WTC11 (cell line): ENCODE measurements at regions not wholly inside any gene's neighbourhood (a gene's known extent, or its start where the extent isn't known, plus 50 kb on each side); places are given as distances from the start of the nearest gene placed in this dataset.
A peak's percentile ranks its signal among the peaks of the same experiment; 100 is the strongest.

ENCODE experiments used
- ATAC-seq: fragments of 200-7000 bp; cut with Tn5 transposase; 2 replicates; pipeline ENCODE4 v1.10.0; 2021; ENCODE audit warnings: mild to moderate bottlenecking, moderate library complexity
- CTCF ChIA-PET: fragments of 300-600 bp; sonication (Branson Sonifier 250); formaldehyde crosslinking; loops from one replicate; lab custom pipeline; 2021; ENCODE audit warnings: antibody characterized with exemption; lab: Charles Lee
- POLR2A ChIA-PET: fragments of 350-600 bp; sonication (Branson Sonifier 250); formaldehyde crosslinking; loops from one replicate; lab custom pipeline; 2021; ENCODE audit warnings: antibody characterized with exemption; lab: Charles Lee
- DNase-seq: peaks from one replicate; pipeline ENCODE4 v3.0.0; 2021; ENCODE audit warnings: low spot score
- H3K27ac Mint-ChIP-seq: 2 replicates; pipeline ENCODE4 v1.8.0; 2021; ENCODE audit warnings: mixed read lengths
- H3K27me3 Mint-ChIP-seq: 2 replicates; pipeline ENCODE4 v1.8.0; 2021; ENCODE audit warnings: low read depth, mild to moderate bottlenecking, moderate library complexity, mixed read lengths
- H3K36me3 Mint-ChIP-seq: 2 replicates; pipeline ENCODE4 v1.8.0; 2021; ENCODE audit warnings: mixed read lengths
- H3K4me1 Mint-ChIP-seq: 2 replicates; pipeline ENCODE4 v1.8.0; 2022; ENCODE audit warnings: mixed read lengths
- H3K4me3 Mint-ChIP-seq: 2 replicates; pipeline ENCODE4 v1.8.0; 2021; ENCODE audit warnings: mild to moderate bottlenecking, moderate library complexity, mixed read lengths
- H3K9me3 Mint-ChIP-seq: 2 replicates; pipeline ENCODE4 v1.8.0; 2021; ENCODE audit warnings: mixed read lengths
- ATF1 ChIP-seq: sonication (generic); formaldehyde crosslinking; IDR thresholded peaks from 2 replicates; pipeline ENCODE4 v1.8.1; 2023; ENCODE audit warnings: mild to moderate bottlenecking, moderate library complexity, missing genetic modification reagents
- ATF2 ChIP-seq: sonication (generic); formaldehyde crosslinking; IDR thresholded peaks from 2 replicates; pipeline ENCODE4 v1.8.1; 2022; ENCODE audit warnings: low read depth, missing genetic modification reagents, borderline replicate concordance
- ELF4 ChIP-seq: sonication (generic); formaldehyde crosslinking; IDR thresholded peaks from 2 replicates; pipeline ENCODE4 v1.8.1; 2022; ENCODE audit warnings: low read depth, mild to moderate bottlenecking, moderate library complexity, missing genetic modification reagents
- ETV6 ChIP-seq: sonication (generic); formaldehyde crosslinking; IDR thresholded peaks from 2 replicates; pipeline ENCODE4 v1.8.1; 2022; ENCODE audit warnings: mild to moderate bottlenecking, missing genetic modification reagents
- FOXK1 ChIP-seq: sonication (generic); formaldehyde crosslinking; IDR thresholded peaks from 2 replicates; pipeline ENCODE4 v1.8.0; 2022; ENCODE audit warnings: mild to moderate bottlenecking, moderate library complexity, missing genetic modification reagents
- GABPB1 ChIP-seq: sonication (generic); formaldehyde crosslinking; IDR thresholded peaks from 2 replicates; pipeline ENCODE4 v1.8.1; 2023; ENCODE audit warnings: mild to moderate bottlenecking, missing genetic modification reagents
- JAZF1 ChIP-seq: fragments of 250-450 bp; sonication (Bioruptor Pico); IDR thresholded peaks from 2 replicates; pipeline ENCODE4 v1.9.0; 2021; ENCODE audit warnings: moderate library complexity, mild to moderate bottlenecking, inconsistent platforms
- NFATC4 ChIP-seq: fragments of 250-450 bp; sonication (Bioruptor Pico); IDR thresholded peaks from 2 replicates; pipeline ENCODE4 v1.9.0; 2021; ENCODE audit warnings: mild to moderate bottlenecking
- NFYB ChIP-seq: sonication (generic); formaldehyde crosslinking; conservative IDR thresholded peaks from 2 replicates; pipeline ENCODE4 v1.8.0; 2022; ENCODE audit warnings: low read depth, missing genetic modification reagents
- NR3C1 ChIP-seq: sonication (generic); formaldehyde crosslinking; conservative IDR thresholded peaks from 2 replicates; pipeline ENCODE4 v1.8.1; 2023; ENCODE audit warnings: low read depth, mild to moderate bottlenecking, missing genetic modification reagents
- SMAD4 ChIP-seq: sonication (generic); formaldehyde crosslinking; IDR thresholded peaks from 2 replicates; pipeline ENCODE4 v1.8.0; 2022; ENCODE audit warnings: mild to moderate bottlenecking, missing genetic modification reagents
- SP1 ChIP-seq: sonication (generic); formaldehyde crosslinking; conservative IDR thresholded peaks from 2 replicates; pipeline ENCODE4 v1.8.1; 2022; ENCODE audit warnings: missing genetic modification reagents
- STAT6 ChIP-seq: sonication (generic); formaldehyde crosslinking; conservative IDR thresholded peaks from 2 replicates; pipeline ENCODE4 v1.8.1; 2023; ENCODE audit warnings: mild to moderate bottlenecking, low read depth, missing genetic modification reagents, moderate library complexity
- ZNF121 ChIP-seq: sonication (generic); formaldehyde crosslinking; IDR thresholded peaks from 2 replicates; pipeline ENCODE4 v1.8.0; 2023; ENCODE audit warnings: missing genetic modification reagents
- ZNF425 ChIP-seq: fragments of 250-450 bp; sonication (Bioruptor Pico); conservative IDR thresholded peaks from 2 replicates; pipeline ENCODE4 v1.9.0; 2021; ENCODE audit warnings: mild to moderate bottlenecking
- TF ChIP-seq, protein P1 (sequence below): sonication (generic); formaldehyde crosslinking; IDR thresholded peaks from 2 replicates; pipeline ENCODE4 v1.8.0; 2023; ENCODE audit warnings: missing genetic modification reagents, mild to moderate bottlenecking, borderline replicate concordance
- TF ChIP-seq, protein P2 (sequence below): sonication (generic); formaldehyde crosslinking; IDR thresholded peaks from 2 replicates; pipeline ENCODE4 v1.8.1; 2023; ENCODE audit warnings: mild to moderate bottlenecking, missing genetic modification reagents
- TF ChIP-seq, protein P3 (sequence below): sonication (generic); formaldehyde crosslinking; IDR thresholded peaks from 2 replicates; pipeline ENCODE4 v1.8.0; 2022; ENCODE audit warnings: mild to moderate bottlenecking, missing genetic modification reagents
- TF ChIP-seq, protein P4 (sequence below): fragments of 250-450 bp; sonication (Bioruptor Pico); IDR thresholded peaks from 2 replicates; pipeline ENCODE4 v1.9.0; 2021; ENCODE audit warnings: mild to moderate bottlenecking

- TF ChIP-seq STAT6 (CRISPR knock-in tag) (no peak), NR3C1 (no peak), NFYB (CRISPR knock-in tag) (no peak), FOXK1 (CRISPR knock-in tag) (no peak), GABPB1 (CRISPR knock-in tag) (no peak), ATF2 (no peak), SMAD4 (no peak)
- TF ChIP-seq, protein P1, sequence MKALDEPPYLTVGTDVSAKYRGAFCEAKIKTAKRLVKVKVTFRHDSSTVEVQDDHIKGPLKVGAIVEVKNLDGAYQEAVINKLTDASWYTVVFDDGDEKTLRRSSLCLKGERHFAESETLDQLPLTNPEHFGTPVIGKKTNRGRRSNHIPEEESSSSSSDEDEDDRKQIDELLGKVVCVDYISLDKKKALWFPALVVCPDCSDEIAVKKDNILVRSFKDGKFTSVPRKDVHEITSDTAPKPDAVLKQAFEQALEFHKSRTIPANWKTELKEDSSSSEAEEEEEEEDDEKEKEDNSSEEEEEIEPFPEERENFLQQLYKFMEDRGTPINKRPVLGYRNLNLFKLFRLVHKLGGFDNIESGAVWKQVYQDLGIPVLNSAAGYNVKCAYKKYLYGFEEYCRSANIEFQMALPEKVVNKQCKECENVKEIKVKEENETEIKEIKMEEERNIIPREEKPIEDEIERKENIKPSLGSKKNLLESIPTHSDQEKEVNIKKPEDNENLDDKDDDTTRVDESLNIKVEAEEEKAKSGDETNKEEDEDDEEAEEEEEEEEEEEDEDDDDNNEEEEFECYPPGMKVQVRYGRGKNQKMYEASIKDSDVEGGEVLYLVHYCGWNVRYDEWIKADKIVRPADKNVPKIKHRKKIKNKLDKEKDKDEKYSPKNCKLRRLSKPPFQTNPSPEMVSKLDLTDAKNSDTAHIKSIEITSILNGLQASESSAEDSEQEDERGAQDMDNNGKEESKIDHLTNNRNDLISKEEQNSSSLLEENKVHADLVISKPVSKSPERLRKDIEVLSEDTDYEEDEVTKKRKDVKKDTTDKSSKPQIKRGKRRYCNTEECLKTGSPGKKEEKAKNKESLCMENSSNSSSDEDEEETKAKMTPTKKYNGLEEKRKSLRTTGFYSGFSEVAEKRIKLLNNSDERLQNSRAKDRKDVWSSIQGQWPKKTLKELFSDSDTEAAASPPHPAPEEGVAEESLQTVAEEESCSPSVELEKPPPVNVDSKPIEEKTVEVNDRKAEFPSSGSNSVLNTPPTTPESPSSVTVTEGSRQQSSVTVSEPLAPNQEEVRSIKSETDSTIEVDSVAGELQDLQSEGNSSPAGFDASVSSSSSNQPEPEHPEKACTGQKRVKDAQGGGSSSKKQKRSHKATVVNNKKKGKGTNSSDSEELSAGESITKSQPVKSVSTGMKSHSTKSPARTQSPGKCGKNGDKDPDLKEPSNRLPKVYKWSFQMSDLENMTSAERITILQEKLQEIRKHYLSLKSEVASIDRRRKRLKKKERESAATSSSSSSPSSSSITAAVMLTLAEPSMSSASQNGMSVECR (CRISPR knock-in tag): no peak
- TF ChIP-seq, all 79 proteins: peak for 0
Measured at GRCh38 chrX:4485912-4486311, 772.5 kb upstream of the PRKX start (continued).

- Mint-ChIP-seq H3K27me3 (no peaks in the 10 kb centered on the region), H3K36me3 (peaks cover 13% of the 10 kb centered on the region), H3K9me3 (peaks cover 21% of the 10 kb centered on the region), H3K27ac (no peak overlapping the region), H3K4me3 (no peak overlapping the region), H3K4me1 (peaks cover 23% of the 10 kb centered on the region)
- DNase-seq (no peak), ATAC-seq (peak; percentile 46)
- TF ChIP-seq NFATC4 (CRISPR knock-in tag) (no peak), ETV6 (CRISPR knock-in tag) (no peak)
- TF ChIP-seq, protein P2, sequence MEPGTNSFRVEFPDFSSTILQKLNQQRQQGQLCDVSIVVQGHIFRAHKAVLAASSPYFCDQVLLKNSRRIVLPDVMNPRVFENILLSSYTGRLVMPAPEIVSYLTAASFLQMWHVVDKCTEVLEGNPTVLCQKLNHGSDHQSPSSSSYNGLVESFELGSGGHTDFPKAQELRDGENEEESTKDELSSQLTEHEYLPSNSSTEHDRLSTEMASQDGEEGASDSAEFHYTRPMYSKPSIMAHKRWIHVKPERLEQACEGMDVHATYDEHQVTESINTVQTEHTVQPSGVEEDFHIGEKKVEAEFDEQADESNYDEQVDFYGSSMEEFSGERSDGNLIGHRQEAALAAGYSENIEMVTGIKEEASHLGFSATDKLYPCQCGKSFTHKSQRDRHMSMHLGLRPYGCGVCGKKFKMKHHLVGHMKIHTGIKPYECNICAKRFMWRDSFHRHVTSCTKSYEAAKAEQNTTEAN (CRISPR knock-in tag): no peak
- ChIA-PET POLR2A (no interaction called here), CTCF (interaction anchor here (1.1 kb wide), 1 partner anchor 22 kb away, joined by 4 read pairs; no protein-coding TSS in a partner anchor)
Measured at GRCh38 chrX:4484266-4484665, 770.8 kb upstream of the PRKX start.

GRCh38 chrX:4451591-4451990 is 738.1 kb upstream of the PRKX start:
- ChIA-PET CTCF (no interaction called here), POLR2A (no interaction called here)
- H3K4me1 Mint-ChIP-seq: peaks cover 5% of the 10 kb centered on the region
- ATAC-seq: no peak
- H3K36me3 Mint-ChIP-seq: peaks cover 28% of the 10 kb centered on the region
- DNase-seq: no peak
- peaks cover 27% of the 10 kb centered on the region for H3K9me3 Mint-ChIP-seq
- H3K27me3 Mint-ChIP-seq: no peaks in the 10 kb centered on the region
- no peak overlapping the region for H3K4me3 Mint-ChIP-seq
- no peak overlapping the region for H3K27ac Mint-ChIP-seq
- TF ChIP-seq ZNF425 (CRISPR knock-in tag) (no peak), ZNF121 (CRISPR knock-in tag) (no peak), SP1 (CRISPR knock-in tag) (no peak), JAZF1 (CRISPR knock-in tag) (no peak), ATF1 (CRISPR knock-in tag) (no peak), ELF4 (no peak)
- TF ChIP-seq, protein P3, sequence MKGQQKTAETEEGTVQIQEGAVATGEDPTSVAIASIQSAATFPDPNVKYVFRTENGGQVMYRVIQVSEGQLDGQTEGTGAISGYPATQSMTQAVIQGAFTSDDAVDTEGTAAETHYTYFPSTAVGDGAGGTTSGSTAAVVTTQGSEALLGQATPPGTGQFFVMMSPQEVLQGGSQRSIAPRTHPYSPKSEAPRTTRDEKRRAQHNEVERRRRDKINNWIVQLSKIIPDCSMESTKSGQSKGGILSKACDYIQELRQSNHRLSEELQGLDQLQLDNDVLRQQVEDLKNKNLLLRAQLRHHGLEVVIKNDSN (CRISPR knock-in tag): no peak
- TF ChIP-seq, protein P4, sequence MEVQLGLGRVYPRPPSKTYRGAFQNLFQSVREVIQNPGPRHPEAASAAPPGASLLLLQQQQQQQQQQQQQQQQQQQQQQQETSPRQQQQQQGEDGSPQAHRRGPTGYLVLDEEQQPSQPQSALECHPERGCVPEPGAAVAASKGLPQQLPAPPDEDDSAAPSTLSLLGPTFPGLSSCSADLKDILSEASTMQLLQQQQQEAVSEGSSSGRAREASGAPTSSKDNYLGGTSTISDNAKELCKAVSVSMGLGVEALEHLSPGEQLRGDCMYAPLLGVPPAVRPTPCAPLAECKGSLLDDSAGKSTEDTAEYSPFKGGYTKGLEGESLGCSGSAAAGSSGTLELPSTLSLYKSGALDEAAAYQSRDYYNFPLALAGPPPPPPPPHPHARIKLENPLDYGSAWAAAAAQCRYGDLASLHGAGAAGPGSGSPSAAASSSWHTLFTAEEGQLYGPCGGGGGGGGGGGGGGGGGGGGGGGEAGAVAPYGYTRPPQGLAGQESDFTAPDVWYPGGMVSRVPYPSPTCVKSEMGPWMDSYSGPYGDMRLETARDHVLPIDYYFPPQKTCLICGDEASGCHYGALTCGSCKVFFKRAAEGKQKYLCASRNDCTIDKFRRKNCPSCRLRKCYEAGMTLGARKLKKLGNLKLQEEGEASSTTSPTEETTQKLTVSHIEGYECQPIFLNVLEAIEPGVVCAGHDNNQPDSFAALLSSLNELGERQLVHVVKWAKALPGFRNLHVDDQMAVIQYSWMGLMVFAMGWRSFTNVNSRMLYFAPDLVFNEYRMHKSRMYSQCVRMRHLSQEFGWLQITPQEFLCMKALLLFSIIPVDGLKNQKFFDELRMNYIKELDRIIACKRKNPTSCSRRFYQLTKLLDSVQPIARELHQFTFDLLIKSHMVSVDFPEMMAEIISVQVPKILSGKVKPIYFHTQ (CRISPR knock-in tag): no peak
